Panc1 (cell line): ENCODE measurements at regions not wholly inside any gene's neighbourhood (a gene's known extent, or its start where the extent isn't known, plus 50 kb on each side); places are given as distances from the start of the nearest gene placed in this dataset.

Experiments
- ATAC-seq: fragments of 200-7000 bp; cut with Tn5 transposase; 2 replicates; pipeline ENCODE4 v1.9.1; 2020; ENCODE audit warnings: mild to moderate bottlenecking, moderate library complexity
- BruUV-seq: library from RNA; stranded (reverse); fragments of 400-500 nt; replicated peaks from 2 replicates; lab custom pipeline; 2021; lab: Mats Ljungman, UMichigan
- CTCF ChIA-PET: fragments of 300-600 bp; sonication (Branson Sonifier 250); formaldehyde crosslinking; loops from one replicate; lab custom pipeline; 2022; ENCODE audit warnings: antibody characterized with exemption; lab: Charles Lee
- POLR2A ChIA-PET: fragments of 300-600 bp; sonication (Branson Sonifier 250); formaldehyde crosslinking; loops from one replicate; lab custom pipeline; 2022; ENCODE audit warnings: antibody characterized with exemption; lab: Charles Lee
- DNase-seq: peaks from one replicate; pipeline ENCODE4 v3.0.0-alpha.2; 2010; ENCODE audit warnings: low read depth, low spot score
- H3K27ac ChIP-seq: 2 replicates; pipeline ENCODE4 v1.5.1; 2011; ENCODE audit warnings: mild to moderate bottlenecking, low read length, inconsistent platforms
- H3K27me3 ChIP-seq: fragments of 200-500 bp; sonication (Bioruptor generic); 2 replicates; pipeline ENCODE4 v1.6.0; 2014; ENCODE audit warnings: low read length, inconsistent platforms; ENCODE audit not compliant: control insufficient read depth, insufficient read depth
- H3K36me3 ChIP-seq: fragments of 200-500 bp; sonication (Bioruptor generic); 2 replicates; pipeline ENCODE4 v1.5.1; 2014; ENCODE audit warnings: inconsistent platforms, mild to moderate bottlenecking, low read length, moderate library complexity; ENCODE audit not compliant: control insufficient read depth, insufficient read depth
- H3K4me1 ChIP-seq: 2 replicates; pipeline ENCODE4 v1.5.1; 2011; ENCODE audit warnings: inconsistent platforms, mild to moderate bottlenecking, low read length, moderate library complexity; ENCODE audit not compliant: control insufficient read depth, insufficient read depth
- H3K4me3 ChIP-seq, 2 experiments: 2 replicates each; pipeline ENCODE4 v1.5.1; 2011 to 2012; ENCODE audit warnings: low read depth in 2 of 2, low read length in 2 of 2, mild to moderate bottlenecking in 2 of 2, inconsistent platforms in 1 of 2, moderate library complexity in 1 of 2
- H3K9me3 ChIP-seq: fragments of 200-500 bp; sonication (Bioruptor generic); 2 replicates; pipeline ENCODE4 v1.5.1; 2014; ENCODE audit warnings: low read depth, mild to moderate bottlenecking, inconsistent platforms, low read length, moderate library complexity; ENCODE audit not compliant: control insufficient read depth, insufficient read depth
- POLR2AphosphoS5 ChIP-seq: IDR thresholded peaks from 2 replicates; pipeline ENCODE4 v1.6.1; 2012; ENCODE audit warnings: mild to moderate bottlenecking, low read depth, low read length, moderate library complexity
- SIN3A ChIP-seq: IDR thresholded peaks from 2 replicates; pipeline ENCODE4 v1.6.1; 2012; ENCODE audit warnings: low read depth, mild to moderate bottlenecking, low read length, moderate library complexity, borderline replicate concordance; ENCODE audit not compliant: insufficient read depth
- TCF7L2 ChIP-seq: IDR thresholded peaks from 2 replicates; pipeline ENCODE4 v1.6.1; 2011; ENCODE audit warnings: mild to moderate bottlenecking, low read depth, low read length, inconsistent platforms
- in situ Hi-C: cut with HindIII; loops from 2 replicates; pipeline ENCODE4 v1.10.0; 2016; ENCODE audit warnings: low sequenced_read_pairs, low pct_unique_long_range_greater_than_20kb
- intact Hi-C: fragments of 100-400 bp; cut with micrococcal nuclease; formaldehyde crosslinking; loops from one replicate; pipeline ENCODE4 v1.10.0; 2022; ENCODE audit not compliant: unreplicated experiment
- TF ChIP-seq, protein P1 (sequence below), 2 experiments: IDR thresholded peaks; 2 replicates each; pipeline ENCODE4 v1.6.1; 2011 to 2012; ENCODE audit warnings: low read depth in 2 of 2, control low read depth in 1 of 2, low read length in 1 of 2, mild to moderate bottlenecking in 1 of 2, moderate library complexity in 1 of 2; ENCODE audit not compliant: insufficient read depth in 1 of 2
- TF ChIP-seq, protein P2 (sequence below): fragments of 450-650 bp; IDR thresholded peaks from 2 replicates; pipeline ENCODE4 v1.5.1; 2017; ENCODE audit warnings: mild to moderate bottlenecking

DNA sequence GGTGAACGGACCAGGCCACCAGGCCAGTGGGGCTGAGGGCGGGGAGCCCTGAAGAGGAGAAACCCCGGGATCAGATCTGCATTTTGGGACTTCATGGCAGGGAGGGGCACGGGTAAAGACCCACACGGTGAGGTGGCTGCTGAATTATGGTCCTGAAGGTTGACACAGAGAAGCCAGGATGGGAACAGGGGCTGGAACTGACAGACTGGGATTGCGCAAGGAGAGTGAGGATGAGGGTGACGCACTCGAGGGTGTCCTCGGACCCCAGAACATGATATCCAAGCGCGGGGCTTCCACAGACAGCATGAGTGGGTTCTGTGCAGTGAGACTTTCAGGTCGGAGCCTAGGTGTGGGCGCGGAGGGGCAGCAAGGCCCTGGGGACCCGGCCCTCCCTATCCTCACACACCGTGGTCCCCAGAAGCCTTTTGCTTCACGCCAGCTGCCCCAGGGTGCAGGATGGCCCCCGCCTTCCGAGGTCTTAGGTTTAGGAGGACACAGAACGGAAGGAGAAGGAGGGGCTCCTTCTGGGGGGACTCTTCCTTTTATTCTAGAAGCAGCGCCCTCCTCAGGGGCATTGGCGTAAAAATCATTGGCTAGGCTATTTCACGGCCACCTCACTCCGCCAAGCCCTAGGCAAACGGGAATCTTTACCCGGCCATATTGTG lies 416.8 kb upstream of the HS6ST1 start:
- intact Hi-C loops: loop anchor here (10.0 kb wide), 1 partner anchor 1189 kb away; no protein-coding TSS in a partner anchor
- POLR2A ChIA-PET: no interaction called here
- H3K9me3 ChIP-seq: no peaks in the 10 kb centered on the region
- CTCF ChIA-PET: no interaction called here
- no TSS peak for BruUV-seq
- in situ Hi-C loops: no loop called here
- H3K36me3 ChIP-seq: no peaks in the 10 kb centered on the region
- no peaks in the 10 kb centered on the region for H3K4me1 ChIP-seq
- H3K27ac ChIP-seq: no peak overlapping the region
- ATAC-seq (no peak), DNase-seq (no peak)
- TF ChIP-seq, protein P1, sequence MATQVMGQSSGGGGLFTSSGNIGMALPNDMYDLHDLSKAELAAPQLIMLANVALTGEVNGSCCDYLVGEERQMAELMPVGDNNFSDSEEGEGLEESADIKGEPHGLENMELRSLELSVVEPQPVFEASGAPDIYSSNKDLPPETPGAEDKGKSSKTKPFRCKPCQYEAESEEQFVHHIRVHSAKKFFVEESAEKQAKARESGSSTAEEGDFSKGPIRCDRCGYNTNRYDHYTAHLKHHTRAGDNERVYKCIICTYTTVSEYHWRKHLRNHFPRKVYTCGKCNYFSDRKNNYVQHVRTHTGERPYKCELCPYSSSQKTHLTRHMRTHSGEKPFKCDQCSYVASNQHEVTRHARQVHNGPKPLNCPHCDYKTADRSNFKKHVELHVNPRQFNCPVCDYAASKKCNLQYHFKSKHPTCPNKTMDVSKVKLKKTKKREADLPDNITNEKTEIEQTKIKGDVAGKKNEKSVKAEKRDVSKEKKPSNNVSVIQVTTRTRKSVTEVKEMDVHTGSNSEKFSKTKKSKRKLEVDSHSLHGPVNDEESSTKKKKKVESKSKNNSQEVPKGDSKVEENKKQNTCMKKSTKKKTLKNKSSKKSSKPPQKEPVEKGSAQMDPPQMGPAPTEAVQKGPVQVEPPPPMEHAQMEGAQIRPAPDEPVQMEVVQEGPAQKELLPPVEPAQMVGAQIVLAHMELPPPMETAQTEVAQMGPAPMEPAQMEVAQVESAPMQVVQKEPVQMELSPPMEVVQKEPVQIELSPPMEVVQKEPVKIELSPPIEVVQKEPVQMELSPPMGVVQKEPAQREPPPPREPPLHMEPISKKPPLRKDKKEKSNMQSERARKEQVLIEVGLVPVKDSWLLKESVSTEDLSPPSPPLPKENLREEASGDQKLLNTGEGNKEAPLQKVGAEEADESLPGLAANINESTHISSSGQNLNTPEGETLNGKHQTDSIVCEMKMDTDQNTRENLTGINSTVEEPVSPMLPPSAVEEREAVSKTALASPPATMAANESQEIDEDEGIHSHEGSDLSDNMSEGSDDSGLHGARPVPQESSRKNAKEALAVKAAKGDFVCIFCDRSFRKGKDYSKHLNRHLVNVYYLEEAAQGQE (IDR thresholded peaks at IDR 0.05; ENCODE audit: insufficient read depth in 1 of 2, low read depth in 2 of 2, low read length in 1 of 2): no peak
- TF ChIP-seq TCF7L2 (no peak), SIN3A (no peak), POLR2AphosphoS5 (no peak)
- TF ChIP-seq, protein P2, sequence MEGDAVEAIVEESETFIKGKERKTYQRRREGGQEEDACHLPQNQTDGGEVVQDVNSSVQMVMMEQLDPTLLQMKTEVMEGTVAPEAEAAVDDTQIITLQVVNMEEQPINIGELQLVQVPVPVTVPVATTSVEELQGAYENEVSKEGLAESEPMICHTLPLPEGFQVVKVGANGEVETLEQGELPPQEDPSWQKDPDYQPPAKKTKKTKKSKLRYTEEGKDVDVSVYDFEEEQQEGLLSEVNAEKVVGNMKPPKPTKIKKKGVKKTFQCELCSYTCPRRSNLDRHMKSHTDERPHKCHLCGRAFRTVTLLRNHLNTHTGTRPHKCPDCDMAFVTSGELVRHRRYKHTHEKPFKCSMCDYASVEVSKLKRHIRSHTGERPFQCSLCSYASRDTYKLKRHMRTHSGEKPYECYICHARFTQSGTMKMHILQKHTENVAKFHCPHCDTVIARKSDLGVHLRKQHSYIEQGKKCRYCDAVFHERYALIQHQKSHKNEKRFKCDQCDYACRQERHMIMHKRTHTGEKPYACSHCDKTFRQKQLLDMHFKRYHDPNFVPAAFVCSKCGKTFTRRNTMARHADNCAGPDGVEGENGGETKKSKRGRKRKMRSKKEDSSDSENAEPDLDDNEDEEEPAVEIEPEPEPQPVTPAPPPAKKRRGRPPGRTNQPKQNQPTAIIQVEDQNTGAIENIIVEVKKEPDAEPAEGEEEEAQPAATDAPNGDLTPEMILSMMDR: no peak
- no peaks in the 10 kb centered on the region for H3K27me3 ChIP-seq
- H3K4me3 ChIP-seq: no peak overlapping the region

DNA sequence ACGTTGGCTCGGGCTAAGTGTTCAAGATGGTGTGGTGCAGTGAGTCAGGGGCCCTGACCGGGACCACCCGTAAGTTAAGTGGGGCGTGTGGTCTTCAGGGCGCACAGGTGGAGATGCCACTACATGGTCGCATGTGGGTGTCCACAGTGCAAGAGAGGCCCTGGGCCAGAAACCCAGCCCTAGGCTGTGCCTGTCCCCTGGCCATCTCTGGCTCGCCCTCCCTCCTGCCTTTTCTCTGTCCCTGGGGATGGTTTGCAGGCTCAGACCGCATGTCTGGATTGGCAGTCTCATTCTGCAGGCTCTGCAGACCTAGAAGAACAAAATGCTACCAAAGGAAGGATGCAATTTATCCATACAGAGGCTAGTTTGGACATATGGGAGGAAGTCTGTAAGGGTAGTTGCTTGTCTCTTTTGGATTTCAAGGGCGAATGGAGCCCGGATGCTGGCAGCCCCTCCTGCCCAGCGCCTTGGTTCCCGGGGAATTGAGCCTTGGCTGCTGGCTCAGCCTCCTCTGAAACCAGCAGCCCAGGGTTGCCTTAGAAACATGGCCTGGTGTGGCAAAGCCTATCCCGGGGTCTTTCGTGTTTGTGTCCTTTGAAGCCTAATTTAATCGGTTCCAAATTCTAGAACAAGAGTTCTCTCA lies 417.5 kb upstream of the HS6ST1 start:
- intact Hi-C loops (loop anchor here (10.0 kb wide), 1 partner anchor 1189 kb away; no protein-coding TSS in a partner anchor), in situ Hi-C loops (no loop called here)
- Histone ChIP-seq H3K4me3 (no peak overlapping the region), H3K27ac (no peak overlapping the region), H3K27me3 (no peaks in the 10 kb centered on the region), H3K9me3 (no peaks in the 10 kb centered on the region), H3K36me3 (no peaks in the 10 kb centered on the region), H3K4me1 (no peaks in the 10 kb centered on the region)
- DNase-seq (no peak), ATAC-seq (no peak; the same call in 1 of the 2 replicates)
- POLR2A ChIA-PET: no interaction called here
- TF ChIP-seq SIN3A: no peak
- TF ChIP-seq, protein P1 (IDR thresholded peaks at IDR 0.05; ENCODE audit: insufficient read depth in 1 of 2, low read depth in 2 of 2, low read length in 1 of 2): no peak
- no peak for TF ChIP-seq POLR2AphosphoS5
- no peak for TF ChIP-seq TCF7L2
- TF ChIP-seq, protein P2: no peak
- CTCF ChIA-PET: interaction anchor here (0.6 to 1.0 kb wide), 4 partner anchors 24 to 726 kb away, joined by 3 to 5 read pairs (median 3); no protein-coding TSS in a partner anchor
- no TSS peak for BruUV-seq
